PC-9 (cell line): ENCODE measurements at regions not wholly inside any gene's neighbourhood (a gene's known extent, or its start where the extent isn't known, plus 50 kb on each side); places are given as distances from the start of the nearest gene placed in this dataset.
"Not testable (repeated sequence)": the region's sequence is repeated elsewhere in the genome, so short reads cannot be mapped to it uniquely, and the experiment has no call there.

Experiments
- BruUV-seq: library from RNA; stranded (reverse); fragments of 400-500 nt; replicated peaks from 2 replicates; lab custom pipeline; 2021; lab: Mats Ljungman, UMichigan
- CTCF ChIA-PET: fragments of 300-600 bp; sonication (Branson Sonifier 250); formaldehyde crosslinking; loops from one replicate; lab custom pipeline; 2022; ENCODE audit warnings: antibody characterized with exemption; lab: Charles Lee
- POLR2A ChIA-PET: fragments of 300-600 bp; sonication (Branson Sonifier 250); formaldehyde crosslinking; loops from one replicate; lab custom pipeline; 2022; ENCODE audit warnings: antibody characterized with exemption; ENCODE audit not compliant: unreplicated experiment; lab: Charles Lee
- DNase-seq, 2 experiments: peaks; one replicate each; pipeline versions ENCODE4 v3.0.0 to v3.0.0-alpha.2; 2015 to 2022; ENCODE audit warnings: mixed read lengths in 1 of 2
- H2AFZ ChIP-seq: fragments of 200-600 bp; sonication (generic); 2 replicates; pipeline ENCODE4 v1.8.1; 2017; ENCODE audit warnings: antibody characterized with exemption
- H3F3A ChIP-seq: fragments of 200-600 bp; sonication (generic); 2 replicates; pipeline ENCODE4 v1.8.1; 2017; ENCODE audit warnings: antibody characterized with exemption, mild to moderate bottlenecking, low read depth; ENCODE audit not compliant: insufficient read depth
- H3K27ac ChIP-seq: fragments of 200-600 bp; sonication (generic); 2 replicates; pipeline ENCODE4 v1.6.1; 2016; ENCODE audit warnings: mixed run types
- H3K27me3 ChIP-seq: fragments of 200-600 bp; sonication (generic); 2 replicates; pipeline ENCODE4 v1.6.1; 2016; ENCODE audit warnings: low read depth, mixed run types; ENCODE audit not compliant: insufficient read depth
- H3K36me3 ChIP-seq: fragments of 200-600 bp; sonication (generic); 2 replicates; pipeline ENCODE4 v1.6.1; 2016; ENCODE audit warnings: low read depth, mixed run types
- H3K4me1 ChIP-seq: fragments of 200-600 bp; sonication (generic); replicated peaks from 2 replicates; pipeline ENCODE4 v1.6.1; 2016; ENCODE audit warnings: mixed run types; ENCODE audit not compliant: insufficient read depth
- H3K4me2 ChIP-seq: fragments of 200-600 bp; sonication (generic); 2 replicates; pipeline ENCODE4 v1.6.1; 2017; ENCODE audit warnings: mixed run types
- H3K4me3 ChIP-seq: fragments of 200-600 bp; sonication (generic); 2 replicates; pipeline ENCODE4 v1.6.1; 2016; ENCODE audit warnings: mixed run types
- H3K79me2 ChIP-seq: fragments of 200-600 bp; sonication (generic); 2 replicates; pipeline ENCODE4 v1.6.1; 2017; ENCODE audit warnings: low read depth, mixed run types
- H3K9me2 ChIP-seq: fragments of 200-600 bp; sonication (generic); 2 replicates; pipeline ENCODE4 v1.8.1; 2017; ENCODE audit warnings: mild to moderate bottlenecking; ENCODE audit not compliant: insufficient read depth
- H3K9me3 ChIP-seq: fragments of 200-600 bp; sonication (generic); 2 replicates; pipeline ENCODE4 v1.8.1; 2016; ENCODE audit warnings: low read depth; ENCODE audit not compliant: insufficient read depth
- H4K20me1 ChIP-seq: fragments of 200-600 bp; sonication (generic); 2 replicates; pipeline ENCODE4 v1.8.1; 2017; ENCODE audit not compliant: insufficient read depth
- EZH2 ChIP-seq: fragments of 200-600 bp; sonication (generic); IDR thresholded peaks from 2 replicates; pipeline ENCODE4 v1.8.0; 2017; ENCODE audit warnings: antibody characterized with exemption, low read depth
- intact Hi-C: fragments of 100-400 bp; cut with micrococcal nuclease; formaldehyde crosslinking; loops from one replicate; pipeline ENCODE4 v1.10.0; 2022; ENCODE audit not compliant: unreplicated experiment
- TF ChIP-seq, protein P1 (sequence below): fragments of 200-600 bp; sonication (generic); conservative IDR thresholded peaks from 2 replicates; pipeline ENCODE4 v1.6.1; 2017; ENCODE audit warnings: mixed run types, antibody characterized with exemption, mild to moderate bottlenecking, moderate library complexity

GRCh38 chr1:236338096-236338495, 56.0 kb upstream of the EDARADD start:
- ChIA-PET CTCF (no interaction called here), POLR2A (interaction anchor here (0.7 kb wide), 1 partner anchor 1994 kb away, joined by 8 read pairs; no protein-coding TSS in a partner anchor)
- Histone ChIP-seq H3K79me2 (no peaks in the 10 kb centered on the region), H3K4me1 (peaks cover 18% of the 10 kb centered on the region), H3F3A (no peaks in the 10 kb centered on the region), H3K9me3 (no peaks in the 10 kb centered on the region), H2AFZ (no peak overlapping the region), H3K27ac (no peak overlapping the region), H3K4me3 (no peak overlapping the region), H3K9me2 (no peaks in the 10 kb centered on the region), H3K4me2 (no peak overlapping the region), H3K36me3 (no peaks in the 10 kb centered on the region), H3K27me3 (no peaks in the 10 kb centered on the region), H4K20me1 (no peaks in the 10 kb centered on the region)
- intact Hi-C loops: no loop called here
- DNase-seq: no peak
- no TSS peak for BruUV-seq
- TF ChIP-seq, protein P1, sequence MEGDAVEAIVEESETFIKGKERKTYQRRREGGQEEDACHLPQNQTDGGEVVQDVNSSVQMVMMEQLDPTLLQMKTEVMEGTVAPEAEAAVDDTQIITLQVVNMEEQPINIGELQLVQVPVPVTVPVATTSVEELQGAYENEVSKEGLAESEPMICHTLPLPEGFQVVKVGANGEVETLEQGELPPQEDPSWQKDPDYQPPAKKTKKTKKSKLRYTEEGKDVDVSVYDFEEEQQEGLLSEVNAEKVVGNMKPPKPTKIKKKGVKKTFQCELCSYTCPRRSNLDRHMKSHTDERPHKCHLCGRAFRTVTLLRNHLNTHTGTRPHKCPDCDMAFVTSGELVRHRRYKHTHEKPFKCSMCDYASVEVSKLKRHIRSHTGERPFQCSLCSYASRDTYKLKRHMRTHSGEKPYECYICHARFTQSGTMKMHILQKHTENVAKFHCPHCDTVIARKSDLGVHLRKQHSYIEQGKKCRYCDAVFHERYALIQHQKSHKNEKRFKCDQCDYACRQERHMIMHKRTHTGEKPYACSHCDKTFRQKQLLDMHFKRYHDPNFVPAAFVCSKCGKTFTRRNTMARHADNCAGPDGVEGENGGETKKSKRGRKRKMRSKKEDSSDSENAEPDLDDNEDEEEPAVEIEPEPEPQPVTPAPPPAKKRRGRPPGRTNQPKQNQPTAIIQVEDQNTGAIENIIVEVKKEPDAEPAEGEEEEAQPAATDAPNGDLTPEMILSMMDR: no peak
- no peak for TF ChIP-seq EZH2

- H3K27ac ChIP-seq: no peak overlapping the region
- H3K4me1 ChIP-seq: peaks cover 13% of the 10 kb centered on the region
- H3K79me2 ChIP-seq: no peaks in the 10 kb centered on the region
- no peak overlapping the region for H3K4me3 ChIP-seq
- no peaks in the 10 kb centered on the region for H3K9me3 ChIP-seq
- no peaks in the 10 kb centered on the region for H4K20me1 ChIP-seq
- H3K4me2 ChIP-seq: 0 out of 2 replicates have a peak overlapping the region, but pooled peaks have one; percentile 44
- ChIA-PET POLR2A (no interaction called here), CTCF (no interaction called here)
- no peak for TF ChIP-seq EZH2
- TF ChIP-seq, protein P1: no peak
- no TSS peak for BruUV-seq
- peak in 1 of 2 experiments; percentile 73 for DNase-seq
- no peaks in the 10 kb centered on the region for H3F3A ChIP-seq
- no peaks in the 10 kb centered on the region for H3K36me3 ChIP-seq
- H3K9me2 ChIP-seq: no peaks in the 10 kb centered on the region
- intact Hi-C loops: no loop called here
- H2AFZ ChIP-seq: no peak overlapping the region
- H3K27me3 ChIP-seq: no peaks in the 10 kb centered on the region
Measured at GRCh38 chr1:236336084-236336483, 54.3 kb upstream of the ERO1B start.

DNA sequence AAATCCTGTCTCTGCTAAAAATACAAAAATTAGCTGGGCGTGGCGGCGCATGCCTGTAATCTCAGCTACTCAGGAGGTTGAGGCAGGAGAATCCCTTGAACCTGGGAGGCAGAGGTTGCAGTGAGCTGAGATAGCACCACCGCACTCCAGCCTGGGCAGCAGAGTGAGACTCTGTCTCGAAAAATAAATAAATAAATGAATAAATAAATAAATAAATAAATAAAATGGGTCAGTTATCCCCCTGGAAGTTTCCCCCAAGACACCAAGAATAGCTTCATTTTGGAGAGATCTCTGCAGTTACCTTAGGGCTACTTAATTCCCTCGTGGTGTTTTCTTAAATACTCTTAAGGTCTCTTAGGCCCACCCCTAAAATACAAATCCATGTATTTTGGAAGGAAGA, 53.9 kb upstream of the ERO1B start:
- POLR2A ChIA-PET, H2AFZ ChIP-seq, H3K4me3 ChIP-seq, intact Hi-C loops, H3K27ac ChIP-seq, H3K9me2 ChIP-seq, H3F3A ChIP-seq, CTCF ChIA-PET, H3K79me2 ChIP-seq, H3K36me3 ChIP-seq, DNase-seq, H4K20me1 ChIP-seq, H3K9me3 ChIP-seq, BruUV-seq, H3K27me3 ChIP-seq: not testable (repeated sequence)
- peaks cover 11% of the 10 kb centered on the region for H3K4me1 ChIP-seq
- H3K4me2 ChIP-seq: 0 out of 2 replicates have a peak overlapping the region, but pooled peaks have one; percentile 44
